GM11168 (cell line): ENCODE measurements at regions not wholly inside any gene's neighbourhood (a gene's known extent, or its start where the extent isn't known, plus 50 kb on each side); places are given as distances from the start of the nearest gene placed in this dataset.
"Not testable (repeated sequence)": the region's sequence is repeated elsewhere in the genome, so short reads cannot be mapped to it uniquely, and the experiment has no call there.

Source experiments
- in situ Hi-C: fragments of 300-500 bp; cut with MboI; formaldehyde crosslinking; loops from one replicate; pipeline ENCODE4 v1.12.0; 2022; ENCODE audit warnings: low sequenced_read_pairs; ENCODE audit not compliant: unreplicated experiment

DNA sequence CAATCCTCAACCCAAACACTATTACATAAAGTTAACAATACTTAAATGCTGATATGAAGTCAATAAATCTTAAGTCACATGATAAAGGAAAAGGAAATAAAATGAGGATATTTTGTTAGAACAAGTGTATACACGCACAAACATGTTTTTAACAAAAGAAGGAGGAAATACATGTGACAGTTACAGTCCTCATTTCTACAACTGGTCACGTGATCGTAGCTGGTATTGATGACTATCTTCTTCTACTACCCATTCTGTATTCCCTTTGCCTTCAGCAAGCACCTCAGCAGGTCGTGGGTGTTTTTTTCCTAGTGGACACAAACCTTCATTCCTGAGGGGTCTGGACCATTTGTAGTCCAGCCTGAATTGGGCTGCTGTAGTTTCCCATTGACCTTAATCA lies 610.8 kb downstream of the XPNPEP1 start:
- in situ Hi-C loops = not testable (repeated sequence)

DNA sequence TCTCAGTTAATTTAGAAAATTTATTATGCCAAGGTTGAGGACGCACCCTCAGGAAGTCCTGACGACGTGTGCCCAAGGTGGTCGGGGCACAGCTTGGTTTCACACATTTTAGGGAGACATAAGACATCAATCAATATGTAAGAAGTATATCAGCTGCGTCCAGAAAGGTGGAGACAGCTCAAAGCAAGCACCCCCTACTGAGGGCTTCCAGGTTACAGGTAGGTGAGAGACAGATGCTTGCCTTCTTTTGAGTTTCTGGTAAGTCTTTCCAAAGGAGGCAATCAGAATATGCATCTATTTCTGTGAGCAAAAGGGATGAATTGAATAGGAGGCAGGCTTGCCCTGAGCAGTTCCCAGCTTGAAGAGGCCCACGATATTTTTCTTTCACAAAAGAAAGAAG lies 614.3 kb downstream of the XPNPEP1 start:
- in situ Hi-C loops = no loop called here

DNA sequence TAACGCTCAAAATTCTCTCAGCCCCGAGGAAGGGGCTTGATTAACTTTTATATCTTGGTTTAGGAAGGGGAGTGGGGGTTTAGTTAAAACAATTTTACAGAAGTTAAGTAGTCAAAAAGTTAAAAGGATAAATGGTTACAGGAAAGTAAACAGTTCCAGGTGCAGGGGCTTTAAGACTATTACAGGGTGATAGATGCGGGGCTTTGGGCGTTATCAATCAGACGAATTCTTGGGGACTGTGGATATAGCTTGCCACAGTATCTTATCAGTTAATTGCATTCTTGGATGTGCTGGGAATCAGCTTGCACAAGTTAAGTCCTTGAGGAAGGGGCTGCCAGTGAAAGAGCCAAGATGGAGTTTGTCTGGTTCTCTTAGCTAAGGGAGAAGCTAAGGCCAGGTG lies 616.2 kb downstream of the XPNPEP1 start:
- in situ Hi-C loops = not testable (repeated sequence)

DNA sequence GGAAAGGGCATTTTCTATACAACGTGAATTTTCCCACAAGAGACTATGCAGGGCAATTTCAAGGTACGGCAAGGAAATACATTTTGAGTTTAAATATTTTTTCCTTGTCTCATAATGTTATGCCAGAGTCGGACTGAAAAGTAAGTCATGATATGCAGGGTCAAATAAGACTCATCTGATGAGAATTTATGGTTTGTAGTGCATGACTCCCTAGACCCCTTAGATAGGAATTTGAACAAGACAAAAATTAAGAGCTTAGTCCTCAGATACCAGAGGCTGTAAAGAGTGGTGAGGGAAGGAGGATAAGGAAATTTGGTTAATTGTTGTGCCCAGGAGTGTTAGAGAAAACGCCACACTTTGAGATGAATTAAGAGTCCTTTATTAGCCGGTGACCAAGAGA lies 616.6 kb downstream of the XPNPEP1 start:
- in situ Hi-C loops = no loop called here

DNA sequence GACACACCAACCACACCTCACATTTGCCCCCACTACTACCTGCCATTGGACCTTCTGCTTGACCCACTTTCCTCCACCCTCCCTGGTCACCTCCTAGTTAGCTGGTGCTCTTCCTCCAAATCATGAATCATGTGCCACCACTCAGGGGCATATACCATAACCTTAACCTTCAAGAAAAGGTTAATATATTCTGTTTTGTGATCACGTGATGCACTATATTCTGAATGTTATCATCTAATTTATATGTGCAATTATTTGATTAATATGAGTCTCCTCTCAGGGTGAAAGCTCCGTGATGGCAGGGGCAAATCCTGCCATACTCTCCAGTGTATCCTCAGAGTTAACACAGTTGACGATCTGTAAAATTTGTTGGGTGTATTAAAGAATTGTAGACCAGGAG lies 635.5 kb downstream of the XPNPEP1 start:
- in situ Hi-C loops = no loop called here

DNA sequence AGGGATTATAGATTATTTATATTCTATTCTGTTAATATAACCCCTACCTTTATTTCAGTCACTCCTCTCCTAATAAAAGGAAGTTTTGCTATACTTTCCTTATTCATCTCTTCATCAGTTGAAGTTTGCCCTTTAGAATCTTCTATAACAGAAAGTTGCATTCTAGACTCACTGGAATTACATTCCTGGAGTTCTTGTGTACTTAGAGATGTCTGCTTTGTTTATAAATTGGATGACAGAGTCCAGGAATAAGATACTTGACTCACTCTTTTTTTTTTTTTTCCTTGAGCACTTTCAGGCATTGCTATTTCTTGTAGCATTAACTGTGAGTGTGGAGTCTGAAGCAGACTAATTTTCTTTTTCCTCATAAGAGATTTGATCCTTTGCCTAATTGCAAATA lies 640.8 kb downstream of the XPNPEP1 start:
- in situ Hi-C loops = no loop called here

DNA sequence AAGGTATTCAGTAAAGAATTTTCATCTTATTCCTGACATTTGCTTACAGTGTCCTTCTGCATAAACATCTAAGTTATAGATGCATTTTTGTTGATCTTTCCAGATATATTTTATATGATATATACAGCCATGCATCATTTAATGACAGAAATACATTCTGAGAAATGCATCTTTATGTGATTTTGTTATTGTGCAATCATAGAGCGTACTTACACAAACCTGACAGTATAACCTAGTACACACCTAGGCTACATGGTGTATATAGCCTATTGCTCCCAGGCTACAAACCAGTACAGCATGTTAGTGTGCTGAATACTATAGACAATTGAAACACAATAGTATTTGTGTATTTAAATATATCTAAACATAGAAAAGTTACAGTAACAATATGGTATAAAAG lies 642.0 kb downstream of the XPNPEP1 start:
- in situ Hi-C loops = no loop called here

DNA sequence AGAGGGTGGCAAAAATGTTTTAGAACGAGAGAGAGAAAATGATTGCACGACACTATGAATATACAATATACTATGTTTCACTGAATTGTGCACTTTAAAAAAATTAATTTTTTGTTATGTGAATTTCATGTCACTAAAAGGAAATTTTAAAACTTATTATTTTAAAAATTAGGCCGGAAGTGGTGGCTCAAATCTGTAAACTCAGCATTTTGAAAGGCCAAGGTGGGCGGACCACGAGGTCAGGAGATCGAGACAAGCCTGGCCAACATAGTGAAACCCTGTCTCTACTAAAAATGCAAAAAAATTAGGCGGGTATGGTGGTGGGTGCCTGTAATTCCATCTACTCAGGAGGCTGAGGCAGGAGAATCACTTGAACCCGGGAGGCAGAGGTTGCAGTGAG lies 642.5 kb downstream of the XPNPEP1 start:
- in situ Hi-C loops = no loop called here

DNA sequence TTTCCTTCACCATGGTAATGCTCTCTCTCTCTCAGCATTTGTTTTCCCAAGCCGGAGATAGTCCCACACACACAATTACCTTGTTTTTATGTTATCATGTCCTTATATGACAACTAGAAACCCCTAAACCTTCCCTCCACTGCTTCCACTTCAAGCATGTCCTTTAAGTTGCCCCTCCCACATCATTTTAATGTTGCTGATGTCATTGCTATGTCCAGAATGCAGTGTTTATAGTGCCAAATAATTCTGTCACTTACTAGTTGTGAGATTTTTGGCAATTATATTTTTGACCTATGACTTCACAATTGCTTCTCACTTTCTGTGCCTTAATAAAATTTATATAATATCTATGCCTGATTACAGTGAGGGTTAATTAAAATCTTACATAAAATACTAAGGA lies 645.9 kb downstream of the XPNPEP1 start:
- in situ Hi-C loops = no loop called here

DNA sequence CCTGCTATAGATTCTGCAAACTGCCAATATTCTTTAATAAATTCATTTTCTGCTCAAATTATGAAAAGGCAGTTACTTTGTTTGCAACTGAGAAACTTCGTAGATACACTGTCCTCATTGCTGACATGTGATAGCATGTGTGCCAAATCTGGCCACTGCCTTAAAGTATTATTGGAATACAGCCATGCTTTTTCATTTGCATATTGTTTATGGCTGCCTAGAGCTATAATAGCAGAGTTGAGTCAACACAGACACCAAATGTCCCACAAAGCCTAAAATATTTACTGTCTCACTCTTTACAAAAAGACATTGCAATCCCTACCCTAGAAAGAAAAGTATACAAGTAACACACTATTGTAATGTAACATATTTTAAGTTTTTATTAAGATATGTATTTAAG lies 647.4 kb downstream of the XPNPEP1 start:
- in situ Hi-C loops = no loop called here

DNA sequence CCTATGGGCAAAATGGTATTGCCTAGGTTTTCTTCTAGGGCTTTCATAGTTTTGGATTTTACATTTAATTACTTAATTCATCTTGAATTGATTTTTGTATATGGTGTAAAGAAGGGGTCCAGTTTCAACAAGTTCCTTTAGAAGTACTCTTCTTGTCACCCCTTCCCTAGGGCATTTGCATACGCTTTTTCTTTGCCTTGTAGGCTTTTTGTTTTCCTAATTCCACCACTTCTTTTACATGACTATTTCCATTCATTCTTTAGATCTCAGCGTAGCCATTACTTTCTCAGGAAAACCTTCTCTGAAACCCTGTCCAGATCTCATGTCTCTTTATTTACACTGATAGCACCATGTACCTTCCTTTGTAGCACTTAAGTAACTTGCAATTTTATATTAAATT lies 648.6 kb downstream of the XPNPEP1 start:
- in situ Hi-C loops = no loop called here

DNA sequence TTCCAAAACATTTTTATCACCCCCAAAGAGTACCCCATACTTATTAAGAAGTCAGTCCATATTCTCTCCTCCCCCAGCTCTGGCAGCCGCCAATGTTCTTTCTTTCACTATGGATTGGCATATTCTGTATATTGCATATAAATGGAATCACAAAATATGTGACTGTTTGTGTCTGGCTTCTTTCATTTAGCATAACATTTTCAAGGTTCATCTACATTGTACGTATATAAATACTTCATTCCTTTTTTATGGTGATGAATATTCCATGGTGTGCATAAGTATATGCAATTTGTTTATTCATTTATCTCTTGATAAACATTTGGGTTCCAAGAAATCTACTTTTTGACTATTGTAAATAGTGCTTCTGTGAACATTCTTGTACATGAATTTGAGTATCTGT lies 653.1 kb downstream of the XPNPEP1 start:
- in situ Hi-C loops = no loop called here

DNA sequence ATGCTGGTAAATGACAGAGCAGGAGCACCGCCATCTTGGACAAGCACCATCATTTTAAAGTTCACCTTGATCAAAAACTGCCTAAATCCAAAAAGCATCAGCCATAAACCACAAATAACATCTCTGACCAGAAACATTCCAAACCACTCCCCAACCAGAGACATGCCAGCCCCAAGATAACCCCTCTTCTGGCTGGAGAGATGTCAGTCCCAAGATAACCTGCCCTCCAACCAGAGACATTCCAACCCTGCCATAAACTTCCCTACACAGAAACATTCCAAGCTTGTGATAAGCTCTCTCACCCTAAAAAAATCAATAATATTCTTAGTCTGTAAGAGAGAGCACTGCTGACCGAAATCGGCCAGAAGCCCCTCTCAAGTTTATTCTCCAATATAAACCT lies 659.3 kb downstream of the XPNPEP1 start:
- in situ Hi-C loops = no loop called here

DNA sequence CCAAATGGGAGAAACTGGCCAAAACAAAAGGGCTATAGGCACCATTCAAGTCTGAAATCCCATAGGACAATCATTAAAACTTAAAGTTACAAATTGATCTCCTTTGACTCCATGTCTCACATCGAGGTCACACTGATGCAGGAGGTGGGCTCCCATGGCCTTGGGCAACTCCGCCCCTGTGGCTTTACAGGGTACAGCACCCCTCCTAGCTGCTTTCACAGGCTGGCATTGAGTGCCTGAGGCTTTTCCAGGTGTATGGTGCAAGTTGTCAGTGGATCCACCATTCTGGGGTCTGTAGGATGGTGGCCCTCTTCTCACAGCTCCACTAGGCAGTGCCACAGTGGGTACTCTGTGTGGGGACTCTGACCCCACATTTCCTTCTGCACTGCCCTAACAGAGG lies 662.1 kb downstream of the XPNPEP1 start:
- in situ Hi-C loops = no loop called here

DNA sequence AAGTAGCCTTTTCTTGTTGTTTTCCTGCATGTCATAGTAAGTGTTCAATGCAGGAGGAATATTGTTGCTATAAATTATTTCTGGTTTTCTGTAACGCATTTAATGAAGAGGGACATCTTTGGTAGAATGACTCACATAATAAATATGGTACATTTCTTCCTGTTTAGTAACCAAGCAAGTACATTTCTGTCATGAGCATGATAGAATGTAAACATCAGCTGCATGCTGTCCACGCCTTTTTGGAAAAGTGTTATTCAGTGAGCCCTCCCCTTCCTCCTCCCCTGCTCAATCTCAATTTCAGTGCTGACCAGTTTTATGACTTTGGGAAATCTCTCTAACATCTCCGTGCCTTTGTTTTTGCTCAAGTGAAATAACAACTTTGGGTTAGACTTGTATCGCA lies 664.0 kb downstream of the XPNPEP1 start:
- in situ Hi-C loops = no loop called here

DNA sequence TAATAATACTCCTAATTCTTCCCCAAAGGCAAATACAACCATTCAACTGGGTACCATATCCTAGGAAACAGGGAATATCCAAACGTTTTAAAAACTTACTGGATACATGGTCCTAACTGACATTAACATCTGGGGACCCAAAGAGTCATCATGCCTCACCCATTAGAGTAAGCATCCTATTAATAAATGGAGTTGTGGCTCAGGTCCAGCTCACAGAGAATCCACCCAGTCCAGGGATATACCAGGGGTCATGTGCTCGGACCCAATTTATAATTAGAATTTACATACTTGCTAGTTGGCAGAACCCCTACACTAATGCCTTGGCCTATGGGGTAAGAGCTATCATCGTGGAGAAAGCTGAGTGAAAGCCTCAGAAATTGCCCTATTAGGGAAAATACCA lies 670.0 kb downstream of the XPNPEP1 start:
- in situ Hi-C loops = no loop called here

DNA sequence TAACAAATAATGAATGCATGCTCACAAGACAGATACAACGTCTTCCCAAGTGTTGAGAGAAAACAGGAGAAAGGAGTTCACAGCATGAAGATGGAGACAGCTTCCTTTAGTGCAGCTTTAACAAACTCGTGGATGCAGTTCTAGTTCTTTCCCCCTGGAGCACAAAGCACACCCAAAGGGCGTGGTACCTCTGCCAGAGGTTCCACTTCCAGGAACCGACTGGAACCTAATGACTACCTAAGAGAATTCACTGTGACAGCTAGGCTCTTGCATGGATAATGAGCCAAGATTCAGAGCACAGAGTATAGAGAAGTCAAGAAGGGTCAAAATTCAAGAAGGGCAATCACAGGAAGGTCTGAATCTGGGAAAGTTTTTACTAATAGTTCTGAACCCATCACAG lies 673.2 kb downstream of the XPNPEP1 start:
- in situ Hi-C loops = no loop called here

DNA sequence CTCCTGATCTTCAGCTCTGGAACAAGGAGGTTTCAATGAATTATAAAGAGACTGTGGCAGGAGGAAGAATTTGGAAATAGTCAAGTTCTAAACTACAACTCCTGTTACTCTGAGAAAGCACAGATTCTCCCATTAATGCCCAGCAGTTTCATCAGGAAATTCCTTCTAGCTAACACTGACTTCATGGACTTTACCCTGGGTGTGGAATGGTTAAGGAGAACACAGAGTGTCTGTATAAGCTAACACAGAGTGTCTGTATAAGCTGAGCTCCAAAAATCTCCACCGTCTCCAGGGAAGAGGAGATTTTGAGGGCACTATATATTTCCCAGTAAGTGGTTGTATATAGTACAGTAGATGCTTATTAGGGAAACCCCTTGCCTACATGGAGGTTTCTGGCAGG lies 675.5 kb downstream of the XPNPEP1 start:
- in situ Hi-C loops = no loop called here

DNA sequence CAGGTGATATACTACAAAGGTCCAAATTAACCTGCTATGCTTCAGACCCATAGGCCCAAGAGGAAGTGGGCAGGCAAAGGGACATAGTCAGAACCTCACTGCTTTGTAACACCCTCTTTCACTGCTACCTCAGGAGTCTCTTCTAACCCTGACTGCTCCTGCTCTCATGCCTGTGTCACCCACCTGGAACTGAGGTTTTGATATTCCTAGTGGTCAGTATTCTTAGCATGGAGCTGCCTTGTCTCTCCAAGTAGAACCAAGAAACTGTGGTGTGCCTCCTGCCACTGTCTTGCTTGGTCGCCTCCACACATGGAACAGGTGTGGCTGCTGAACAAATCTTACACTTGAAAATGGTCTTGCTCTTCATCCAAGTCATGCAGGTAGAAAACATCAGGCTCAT lies 677.5 kb downstream of the XPNPEP1 start:
- in situ Hi-C loops = no loop called here

DNA sequence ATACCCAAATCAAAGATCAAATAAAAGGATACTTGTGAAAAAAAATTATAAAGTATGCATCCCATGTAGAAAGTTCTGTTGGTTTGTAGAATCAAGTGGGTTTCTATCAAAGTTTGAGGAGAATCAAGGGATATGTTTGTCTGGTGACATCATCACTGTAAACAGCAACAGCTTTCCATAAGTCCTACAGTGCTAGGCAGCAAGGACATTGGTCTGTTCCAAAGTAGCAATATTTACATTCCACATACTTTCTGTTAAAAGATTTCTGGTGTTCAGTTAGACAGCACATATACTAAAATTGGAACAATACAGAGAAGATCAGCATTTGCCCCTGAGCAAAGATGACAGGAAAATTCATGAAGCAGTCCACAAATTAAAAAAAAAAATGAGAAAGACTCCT lies 683.9 kb downstream of the XPNPEP1 start:
- in situ Hi-C loops = no loop called here

DNA sequence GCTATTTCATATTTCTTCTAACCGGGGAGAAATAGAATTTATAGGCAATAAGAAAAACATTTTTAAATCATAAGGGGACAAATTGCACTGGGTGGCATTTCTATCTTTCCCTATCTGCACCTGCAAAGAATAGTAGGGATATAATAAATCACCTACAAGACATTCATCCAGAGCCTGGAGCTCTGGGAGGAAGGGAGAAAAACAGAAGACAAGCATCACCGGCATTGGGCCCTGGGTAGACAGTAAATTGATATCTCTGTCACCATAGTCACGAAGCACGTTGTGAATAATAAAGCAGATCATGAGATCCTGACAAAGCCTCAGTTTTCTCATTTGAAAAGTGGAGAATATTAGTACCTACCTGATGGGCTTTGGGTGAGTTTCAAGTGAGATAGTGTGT lies 685.6 kb downstream of the XPNPEP1 start:
- in situ Hi-C loops = no loop called here

DNA sequence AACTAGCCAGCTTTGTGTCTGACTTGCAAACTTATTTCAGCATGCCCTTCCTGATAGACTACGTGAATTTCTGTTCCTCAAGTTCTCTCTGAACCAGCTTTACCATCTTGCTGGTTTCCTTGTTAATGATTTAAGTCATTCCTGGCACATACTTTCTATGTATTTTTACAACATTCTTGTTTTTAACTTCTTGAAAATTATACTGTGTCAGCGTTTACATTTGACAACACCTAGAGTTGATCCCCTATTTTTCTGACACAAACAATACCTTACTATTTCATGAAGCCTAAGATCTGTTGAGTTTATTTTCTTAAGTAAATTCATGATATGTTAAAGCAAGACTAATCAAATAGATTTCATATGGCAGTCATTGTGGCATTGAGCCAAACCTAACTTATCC lies 686.3 kb downstream of the XPNPEP1 start:
- in situ Hi-C loops = no loop called here

DNA sequence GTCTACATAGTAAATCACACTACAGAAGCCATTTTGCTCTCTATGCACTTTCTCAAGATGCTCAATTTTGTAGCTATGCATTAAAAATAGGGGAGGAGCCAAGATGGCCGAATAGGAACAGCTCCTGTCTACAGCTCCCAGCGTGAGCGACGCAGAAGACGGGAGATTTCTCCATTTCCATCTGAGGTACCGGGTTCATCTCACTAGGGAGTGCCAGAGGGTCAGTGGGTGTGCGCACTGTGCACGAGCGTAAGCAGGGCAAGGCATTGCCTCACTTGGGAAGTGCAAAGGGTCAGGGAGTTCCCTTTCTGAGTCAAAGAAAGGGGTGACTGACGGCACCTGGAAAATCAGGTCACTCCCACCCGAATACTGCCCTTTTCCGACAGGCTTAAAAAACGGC lies 699.8 kb downstream of the XPNPEP1 start:
- in situ Hi-C loops = not testable (repeated sequence)
